ENCODE measurements at regions not wholly inside any gene's neighbourhood (a gene's known extent, or its start where the extent isn't known, plus 50 kb on each side); places are given as distances from the start of the nearest gene placed in this dataset.

- TF ChIP-seq CTCF (IDR thresholded peaks at IDR 0.05) (no peak), EP300 (IDR thresholded peaks at IDR 0.05) (no peak)
These were observed 782.1 kb downstream of the EPHA4 start for GRCh38 chr2:220789961-220790360.
